DMS153 (cell line): ENCODE measurements at regions not wholly inside any gene's neighbourhood (a gene's known extent, or its start where the extent isn't known, plus 50 kb on each side); places are given as distances from the start of the nearest gene placed in this dataset.

Source experiments
- DNase-seq: peaks from one replicate; lab custom pipeline; 2025; lab: John Stamatoyannopoulos, UW

DNA sequence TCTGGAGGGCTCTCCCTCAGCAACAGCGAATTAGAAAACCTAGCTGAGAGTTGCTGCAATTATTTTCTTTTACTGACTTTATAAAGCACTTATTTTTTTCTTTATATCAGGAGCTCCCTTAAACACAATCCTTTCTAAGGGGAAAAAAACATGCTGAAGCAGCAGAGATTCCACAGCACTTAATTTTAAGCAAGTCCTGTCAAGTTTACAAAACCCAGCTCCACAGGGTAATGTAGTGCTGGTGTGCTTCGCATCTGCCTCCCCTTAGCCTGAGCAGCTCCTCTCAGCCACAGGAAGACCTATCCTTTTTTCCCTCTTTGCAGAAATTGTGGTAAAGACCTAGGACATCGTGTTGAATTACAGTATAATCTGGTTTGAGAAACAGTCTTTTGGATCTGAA is 208.1 kb upstream of the SYNDIG1 start:
- DNase-seq = no peak

DNA sequence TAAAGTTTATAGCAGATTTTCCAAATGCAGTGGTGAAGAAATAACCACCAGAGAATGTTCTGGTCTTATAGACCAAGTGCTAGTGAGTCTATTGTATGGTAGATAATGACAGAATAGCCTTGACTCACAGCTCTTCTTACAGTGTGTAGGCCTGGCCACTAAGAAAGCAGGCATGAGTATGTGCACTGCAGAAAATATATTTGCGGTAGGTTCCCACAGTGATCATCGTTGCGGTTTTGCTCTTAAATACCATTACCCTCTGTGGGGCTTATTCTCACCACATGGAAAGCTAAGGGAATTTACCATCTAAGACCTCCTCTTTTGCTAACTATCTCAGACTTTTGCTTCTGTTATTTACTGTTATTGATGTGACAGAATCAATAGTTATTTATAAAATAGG is 212.3 kb upstream of the SYNDIG1 start:
- no peak for DNase-seq

- no peak for DNase-seq
These were observed 213.1 kb upstream of the SYNDIG1 start for GRCh38 chr20:24256307-24256706.

GRCh38 chr20:24254480-24254879 is 214.9 kb upstream of the SYNDIG1 start:
- DNase-seq = no peak

- no peak for DNase-seq
These were observed 216.1 kb upstream of the SYNDIG1 start for GRCh38 chr20:24253321-24253720.

DNA sequence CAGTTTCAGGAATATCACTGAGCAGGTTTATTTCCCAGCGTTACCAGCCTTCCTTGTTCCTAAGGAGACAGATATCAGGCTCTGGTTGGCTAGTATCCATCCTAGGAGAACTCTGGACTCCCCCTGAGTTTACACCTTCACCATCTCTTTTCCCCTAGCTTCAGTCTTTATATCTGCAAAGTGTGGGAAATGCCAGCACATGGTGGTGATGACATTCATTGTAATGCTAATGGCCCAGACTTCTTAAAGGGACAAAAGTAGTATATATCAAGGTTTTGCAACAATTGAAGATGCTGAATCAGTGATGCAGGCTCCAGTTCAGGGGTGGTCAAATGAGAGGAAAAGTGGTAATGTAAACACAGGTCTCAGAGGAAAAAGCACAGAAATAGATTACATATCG is 224.3 kb upstream of the SYNDIG1 start:
- no peak for DNase-seq

GRCh38 chr20:24242763-24243162 is 226.7 kb upstream of the SYNDIG1 start:
- no peak for DNase-seq

- DNase-seq = no peak
These were observed 228.0 kb upstream of the SYNDIG1 start for GRCh38 chr20:24241466-24241865.

- DNase-seq = no peak
These were observed 232.5 kb upstream of the SYNDIG1 start for GRCh38 chr20:24236963-24237362.

DNA sequence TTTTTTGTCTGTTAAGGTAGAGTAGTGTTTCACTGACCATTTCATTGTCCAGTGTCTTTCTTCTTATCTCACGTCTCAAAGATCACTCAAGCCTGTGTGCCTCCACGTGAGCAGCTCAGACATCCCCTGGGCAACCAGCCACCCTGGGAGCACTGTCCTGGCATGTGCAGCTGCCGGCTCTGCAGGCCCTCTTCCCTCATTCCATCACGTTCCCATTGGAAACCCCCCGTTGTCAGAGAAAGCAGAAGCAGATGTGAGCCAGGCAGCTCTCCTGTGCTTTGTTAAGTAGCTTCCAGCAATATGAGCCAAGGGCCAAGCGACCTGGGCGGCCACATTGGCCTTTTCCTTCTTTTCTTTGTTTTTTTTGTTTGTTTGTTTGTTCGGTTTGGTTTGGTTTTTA is 233.2 kb upstream of the SYNDIG1 start:
- DNase-seq = no peak

DNA sequence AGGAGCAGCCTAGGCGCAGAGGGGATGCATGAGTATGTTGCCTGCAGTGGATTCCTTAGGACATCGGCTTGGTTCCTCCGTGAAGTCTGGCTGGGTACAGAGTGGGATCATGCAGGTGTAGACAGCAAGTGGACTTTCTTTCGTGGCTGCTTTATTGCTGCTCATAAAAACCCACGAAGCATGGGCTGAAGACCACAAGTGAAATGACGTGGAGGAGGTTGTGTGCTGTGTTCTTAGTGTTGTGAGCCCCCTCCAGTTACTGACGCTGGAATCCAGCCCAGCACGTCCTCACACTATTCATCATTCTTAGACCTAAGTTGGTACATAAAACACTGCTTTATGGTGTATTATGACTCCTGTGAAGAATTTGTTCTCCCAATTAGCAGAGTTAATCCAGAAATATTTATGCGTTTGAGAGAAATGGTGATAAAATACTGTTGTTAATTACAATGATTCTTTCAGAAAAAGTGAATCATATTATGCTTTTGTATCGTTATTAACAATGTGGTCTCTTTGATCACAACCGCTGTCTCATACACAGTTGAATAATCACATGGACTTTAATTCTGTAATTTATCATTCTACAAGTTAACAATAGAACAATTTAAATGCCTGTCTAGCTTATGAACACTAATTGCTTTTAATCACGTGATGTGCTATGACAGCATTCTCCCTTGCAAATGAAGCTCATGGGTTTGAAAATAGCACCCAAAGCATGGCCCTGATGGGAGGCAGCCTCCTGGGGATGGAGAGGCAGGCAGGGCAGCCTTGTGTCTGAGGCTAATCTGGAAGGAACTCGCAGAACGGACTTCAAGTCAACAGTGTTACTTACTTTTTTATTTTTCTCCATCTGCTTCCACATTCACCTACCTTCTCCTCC is 233.9 kb upstream of the SYNDIG1 start:
- DNase-seq = no peak

GRCh38 chr20:24227600-24227999 is 239.0 kb upstream of the GGTLC1 start:
- DNase-seq = no peak

GRCh38 chr20:24212494-24212893 is 223.9 kb upstream of the GGTLC1 start:
- no peak for DNase-seq

DNA sequence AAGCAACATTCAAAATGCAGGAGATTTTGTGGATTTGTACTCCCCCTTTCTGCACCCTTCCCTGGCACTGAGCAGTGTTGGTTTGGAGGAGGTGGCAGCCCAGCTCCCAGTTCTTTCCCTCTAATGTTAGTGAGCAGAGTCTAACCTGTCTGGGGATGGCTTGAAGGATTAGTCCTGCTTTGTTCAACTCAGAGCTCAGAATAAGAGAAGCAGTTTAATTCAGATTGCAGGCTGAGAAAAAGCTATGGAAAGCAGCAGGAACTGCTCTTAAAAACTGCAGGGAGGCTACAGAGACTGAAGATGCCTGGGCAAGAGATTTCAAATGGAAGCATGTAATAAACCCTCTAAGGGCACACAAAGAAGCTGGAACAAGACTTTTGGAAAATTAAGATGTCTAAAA is 223.4 kb upstream of the GGTLC1 start:
- DNase-seq = no peak

DNA sequence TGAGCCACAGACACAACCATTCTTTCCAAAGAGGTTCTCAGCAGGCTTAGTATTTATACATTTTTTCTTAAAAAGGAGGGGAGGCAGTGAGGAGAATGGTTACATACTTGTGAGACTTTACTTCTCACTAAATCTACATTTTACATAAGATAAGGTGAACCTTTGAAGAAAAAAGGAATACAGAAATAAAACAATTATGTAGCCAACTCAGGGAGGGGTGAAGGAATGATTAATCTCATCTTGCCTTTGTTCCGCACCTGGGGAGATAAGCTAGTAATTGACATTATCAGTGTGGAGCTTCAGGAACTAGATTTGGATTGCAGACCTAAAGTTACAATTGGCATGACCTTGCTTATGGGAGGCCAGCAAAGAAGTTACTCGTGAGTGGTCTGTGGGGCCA is 221.8 kb upstream of the GGTLC1 start:
- DNase-seq = no peak

GRCh38 chr20:24208652-24209051 is 220.1 kb upstream of the GGTLC1 start:
- DNase-seq = no peak

DNA sequence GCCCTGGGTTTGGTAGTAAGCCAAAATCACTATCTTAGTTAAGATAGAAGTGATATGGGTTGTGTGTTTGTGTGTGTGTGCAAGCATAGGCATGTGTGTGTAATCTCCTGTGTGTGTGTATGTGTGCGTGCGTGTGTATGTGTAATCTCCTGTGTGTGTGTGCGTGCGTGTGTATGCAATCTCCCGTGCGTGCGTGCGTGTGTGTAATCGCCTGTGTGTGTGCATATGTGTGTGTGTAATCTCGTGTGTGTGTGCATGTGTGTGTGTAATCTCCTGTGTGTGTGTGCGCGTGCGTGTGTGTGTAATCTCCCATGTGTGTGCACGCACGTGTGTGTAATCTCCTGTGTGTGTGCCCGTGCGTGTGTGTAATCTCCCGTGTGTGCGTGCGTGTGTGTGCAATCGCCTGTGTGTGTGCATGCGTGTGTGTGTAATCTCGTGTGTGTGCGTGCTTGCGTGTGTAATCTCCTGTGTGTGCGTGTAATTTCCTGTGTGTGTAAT is 219.3 kb upstream of the GGTLC1 start:
- no peak for DNase-seq

GRCh38 chr20:24206995-24207394 is 218.4 kb upstream of the GGTLC1 start:
- no peak for DNase-seq

- no peak for DNase-seq
These were observed 215.1 kb upstream of the GGTLC1 start for GRCh38 chr20:24203526-24204183.

DNA sequence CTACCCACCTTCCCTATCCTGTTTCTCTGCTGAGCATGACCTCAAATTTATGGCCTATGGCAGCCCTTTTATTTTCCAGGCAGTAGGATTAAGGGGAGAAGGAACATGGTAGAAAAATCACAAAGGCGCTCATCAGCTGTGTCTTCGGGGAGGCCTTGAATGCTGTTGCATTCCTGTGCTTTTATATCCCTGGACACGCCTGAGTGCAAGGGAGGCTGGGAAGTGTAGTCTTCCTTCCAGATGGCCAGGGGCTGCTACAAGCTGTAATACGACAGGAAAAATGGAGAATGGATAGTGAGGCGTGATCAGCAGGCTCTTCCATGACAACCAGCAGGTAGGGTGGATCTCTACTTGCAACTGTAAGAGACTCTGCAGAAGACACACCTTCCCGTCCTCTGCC is 210.9 kb upstream of the GGTLC1 start:
- no peak for DNase-seq

GRCh38 chr20:24194143-24194542 is 205.6 kb upstream of the GGTLC1 start:
- DNase-seq = no peak

DNA sequence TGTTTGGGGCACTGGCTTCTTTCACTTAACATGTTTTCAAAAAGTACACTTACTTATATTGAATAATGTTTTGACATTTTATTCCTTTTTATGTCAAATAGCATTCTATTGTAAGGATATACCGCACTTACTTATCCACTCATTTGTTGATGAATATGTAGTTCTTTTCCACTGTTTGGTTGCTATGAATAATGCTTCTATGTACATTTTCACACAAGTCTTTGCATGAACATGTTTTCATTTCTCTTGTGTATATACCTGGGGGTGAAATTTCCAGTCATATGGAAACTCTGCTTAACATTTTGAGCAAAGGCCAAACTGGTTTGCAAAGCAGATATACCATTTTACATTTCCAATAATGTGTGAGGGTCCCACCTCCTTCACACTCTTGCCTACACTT is 202.3 kb upstream of the GGTLC1 start:
- DNase-seq = no peak

DNA sequence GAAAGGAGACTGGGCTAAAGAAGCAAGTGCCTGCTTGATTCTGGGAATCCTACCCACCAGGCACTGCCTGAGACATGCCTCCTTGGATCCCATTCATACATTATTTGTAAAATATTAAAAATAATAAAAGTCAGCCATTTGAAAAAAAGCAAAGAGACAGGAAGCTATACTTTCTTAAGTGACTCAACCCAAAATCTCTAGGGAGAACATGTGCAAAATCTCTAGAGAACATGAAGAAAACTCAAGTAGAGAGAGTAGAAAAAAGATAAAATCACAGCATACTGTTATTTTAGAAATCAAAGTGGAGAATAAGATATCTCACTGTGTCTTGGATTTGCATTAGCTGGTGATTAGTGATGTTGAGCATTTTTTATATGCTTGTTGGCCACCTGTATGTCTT is 197.2 kb upstream of the GGTLC1 start:
- DNase-seq = no peak
